ENCODE measurements at regions not wholly inside any gene's neighbourhood (a gene's known extent, or its start where the extent isn't known, plus 50 kb on each side); places are given as distances from the start of the nearest gene placed in this dataset.

DNA sequence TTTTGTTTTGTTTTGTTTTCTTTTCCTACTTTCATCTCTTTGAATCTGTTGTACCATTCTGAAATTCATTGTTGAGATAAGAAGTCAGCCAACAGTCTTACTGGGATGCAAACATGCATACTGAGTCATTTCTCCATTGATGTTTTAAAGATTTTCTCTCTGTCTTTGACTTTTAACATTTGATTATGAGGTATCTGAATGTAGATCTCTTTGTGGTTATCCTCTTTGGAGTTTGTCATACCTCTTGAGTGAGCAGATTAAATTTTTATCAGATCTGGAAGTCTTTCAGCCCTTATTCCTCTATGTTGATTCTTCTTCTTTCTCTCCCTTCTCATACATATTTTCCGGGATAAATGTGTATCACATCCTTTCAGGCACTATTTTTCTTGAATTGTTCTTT, 406.9 kb upstream of the NCAM2 start:
- Histone ChIP-seq H3K9me3 (ENCODE audit: control insufficient read depth in 1 of 2, insufficient read depth in 1 of 2, low read depth in 1 of 2, low read length in 2 of 2) (peaks cover 7 to 18% of the 10 kb centered on the region in 2 experiments; a peak in 2 of 4 replicates), H3K79me2 (ENCODE audit: insufficient read depth, low read length) (no peaks in the 10 kb centered on the region), H3K9me2 (ENCODE audit: insufficient read depth) (no peaks in the 10 kb centered on the region), H3K4me1 (ENCODE audit: control insufficient read depth in 1 of 2, insufficient read depth in 2 of 2, low read length in 2 of 2) (no peaks in the 10 kb centered on the region), H3K36me3 (ENCODE audit: control insufficient read depth in 1 of 2, insufficient read depth in 2 of 2, low read length in 2 of 2) (no peaks in the 10 kb centered on the region), H3K4me3 (replicated peaks in 1 of 2; ENCODE audit: low read depth in 1 of 2, low read length in 2 of 2) (no peak overlapping the region), H2AFZ (ENCODE audit: low read depth, low read length, poor library complexity, severe bottlenecking) (no peak overlapping the region), H3K4me2 (ENCODE audit: low read length) (no peak overlapping the region), H4K20me1 (ENCODE audit: insufficient read depth) (no peaks in the 10 kb centered on the region), H3K9ac (ENCODE audit: low read length) (no peak overlapping the region), H3K27me3 (ENCODE audit: insufficient read depth, low read length) (no peaks in the 10 kb centered on the region), H3K27ac (ENCODE audit: low read depth, low read length) (no peak overlapping the region)
- ATAC-seq (no peak), DNase-seq (ENCODE audit: low read depth, low spot score) (no peak)
- ChIA-PET RAD21 (ENCODE audit: low non-redundant PET in 1 of 2, low total read pairs in 2 of 2, uncharacterized antibody in 2 of 2, unreplicated experiment in 2 of 2) (no interaction called here), POLR2A (no interaction called here), CTCF (no interaction called here)
- intact Hi-C loops (cut with micrococcal nuclease) = no loop called here
- no TSS peak for BruUV-seq (replicated peaks)
- TF ChIP-seq ELF1 (IDR thresholded peaks at IDR 0.05; ENCODE audit: borderline replicate concordance, low read depth) (no peak), SRF (IDR thresholded peaks at IDR 0.05; ENCODE audit: low read depth) (no peak), CBX3 (IDR thresholded peaks at IDR 0.05; ENCODE audit: low read depth) (no peak), POLR2A (IDR thresholded peaks at IDR 0.05; ENCODE audit: borderline replicate concordance, extremely low read depth, insufficient read depth, insufficient read length) (no peak), ZNF274 (IDR thresholded peaks at IDR 0.05; ENCODE audit: low read depth, low read length) (no peak), EZH2phosphoT487 (IDR thresholded peaks at IDR 0.05; ENCODE audit: borderline replicate concordance) (no peak)

DNA sequence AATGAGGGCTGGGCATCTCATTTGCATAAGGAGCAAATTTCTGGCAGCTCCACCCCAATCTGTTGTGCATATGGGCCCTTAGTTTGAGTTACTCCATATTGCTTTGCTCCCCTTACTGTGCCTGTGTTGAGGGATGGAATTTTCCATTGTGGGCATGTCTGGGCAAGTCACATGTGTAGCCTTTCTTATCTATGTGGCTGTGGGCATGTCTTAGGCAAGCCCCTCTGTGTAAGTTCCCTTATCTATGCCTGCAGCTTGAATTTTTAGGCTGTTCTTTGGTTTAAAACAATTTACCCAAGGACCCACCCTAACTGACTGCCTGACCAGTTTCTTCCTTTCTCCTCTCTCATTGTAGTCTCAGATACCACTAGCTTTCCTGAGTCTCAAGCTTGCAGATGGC, 405.7 kb upstream of the NCAM2 start:
- H4K20me1 ChIP-seq (ENCODE audit: insufficient read depth) = no peaks in the 10 kb centered on the region
- POLR2A ChIA-PET = no interaction called here
- no peaks in the 10 kb centered on the region for H3K9me2 ChIP-seq (ENCODE audit: insufficient read depth)
- no peak overlapping the region for H2AFZ ChIP-seq (ENCODE audit: low read depth, low read length, poor library complexity, severe bottlenecking)
- DNase-seq (ENCODE audit: low read depth, low spot score) = no peak
- no peak overlapping the region for H3K4me2 ChIP-seq (ENCODE audit: low read length)
- ATAC-seq = no peak
- H3K36me3 ChIP-seq (ENCODE audit: control insufficient read depth in 1 of 2, insufficient read depth in 2 of 2, low read length in 2 of 2) = no peaks in the 10 kb centered on the region
- H3K4me1 ChIP-seq (ENCODE audit: control insufficient read depth in 1 of 2, insufficient read depth in 2 of 2, low read length in 2 of 2) = no peaks in the 10 kb centered on the region
- H3K27me3 ChIP-seq (ENCODE audit: insufficient read depth, low read length) = no peaks in the 10 kb centered on the region
- no peak overlapping the region for H3K9ac ChIP-seq (ENCODE audit: low read length)
- H3K27ac ChIP-seq (ENCODE audit: low read depth, low read length) = no peak overlapping the region
- BruUV-seq (replicated peaks) = no TSS peak
- RAD21 ChIA-PET (ENCODE audit: low non-redundant PET in 1 of 2, low total read pairs in 2 of 2, uncharacterized antibody in 2 of 2, unreplicated experiment in 2 of 2) = no interaction called here
- peaks cover 7 to 22% of the 10 kb centered on the region in 2 experiments; a peak in 2 of 4 replicates for H3K9me3 ChIP-seq (ENCODE audit: control insufficient read depth in 1 of 2, insufficient read depth in 1 of 2, low read depth in 1 of 2, low read length in 2 of 2)
- no peak for TF ChIP-seq ZFX (IDR thresholded peaks at IDR 0.05)
- TF ChIP-seq CEBPB (IDR thresholded peaks at IDR 0.05; ENCODE audit: low read depth) = no peak
- H3K4me3 ChIP-seq (replicated peaks in 1 of 2; ENCODE audit: low read depth in 1 of 2, low read length in 2 of 2) = no peak overlapping the region
- CTCF ChIA-PET = no interaction called here
- H3K79me2 ChIP-seq (ENCODE audit: insufficient read depth, low read length) = no peaks in the 10 kb centered on the region
- intact Hi-C loops (cut with micrococcal nuclease) = no loop called here

All from HCT116 (cell line).